ENCODE measurements at regions not wholly inside any gene's neighbourhood (a gene's known extent, or its start where the extent isn't known, plus 50 kb on each side); places are given as distances from the start of the nearest gene placed in this dataset.

GRCh38 chr6:169907419-169908115 lies 156.1 kb downstream of the ERMARD start:
- Mint-ChIP-seq H3K27me3 (peaks cover 13% of the 10 kb centered on the region), H3K36me3 (ENCODE audit: insufficient read depth) (no peaks in the 10 kb centered on the region), H3K27ac (peak overlapping the region; percentile 50), H3K4me3 (ENCODE audit: low read depth) (no peak overlapping the region), H3K4me1 (ENCODE audit: low read depth) (no peaks in the 10 kb centered on the region), H3K9me3 (ENCODE audit: low read depth) (no peaks in the 10 kb centered on the region)
- no peak for DNase-seq (ENCODE audit: low spot score, unreplicated experiment)
- no peak for TF ChIP-seq CTCF (IDR thresholded peaks at IDR 0.05; ENCODE audit: unreplicated experiment)

- Mint-ChIP-seq H3K27me3 (peaks cover 13% of the 10 kb centered on the region), H3K9me3 (ENCODE audit: low read depth) (no peaks in the 10 kb centered on the region), H3K36me3 (ENCODE audit: insufficient read depth) (no peaks in the 10 kb centered on the region), H3K4me1 (ENCODE audit: low read depth) (no peaks in the 10 kb centered on the region), H3K4me3 (ENCODE audit: low read depth) (no peak overlapping the region), H3K27ac (no peak overlapping the region)
- no peak for DNase-seq (ENCODE audit: low spot score, unreplicated experiment)
- TF ChIP-seq CTCF (IDR thresholded peaks at IDR 0.05; ENCODE audit: unreplicated experiment) = no peak
Observed at GRCh38 chr6:169906688-169907418, 155.4 kb downstream of the ERMARD start.

GRCh38 chr6:169906004-169906687 lies 154.7 kb downstream of the ERMARD start:
- Mint-ChIP-seq H3K36me3 (ENCODE audit: insufficient read depth) (no peaks in the 10 kb centered on the region), H3K4me1 (ENCODE audit: low read depth) (no peaks in the 10 kb centered on the region), H3K27ac (no peak overlapping the region), H3K9me3 (ENCODE audit: low read depth) (no peaks in the 10 kb centered on the region), H3K4me3 (ENCODE audit: low read depth) (no peak overlapping the region), H3K27me3 (peaks cover 13% of the 10 kb centered on the region)
- no peak for TF ChIP-seq CTCF (IDR thresholded peaks at IDR 0.05; ENCODE audit: unreplicated experiment)
- no peak for DNase-seq (ENCODE audit: low spot score, unreplicated experiment)

- Mint-ChIP-seq H3K4me1 (ENCODE audit: low read depth) (no peaks in the 10 kb centered on the region), H3K9me3 (ENCODE audit: low read depth) (no peaks in the 10 kb centered on the region), H3K27me3 (peaks cover 13% of the 10 kb centered on the region), H3K27ac (no peak overlapping the region), H3K4me3 (ENCODE audit: low read depth) (no peak overlapping the region), H3K36me3 (ENCODE audit: insufficient read depth) (no peaks in the 10 kb centered on the region)
- no peak for TF ChIP-seq CTCF (IDR thresholded peaks at IDR 0.05; ENCODE audit: unreplicated experiment)
- DNase-seq (ENCODE audit: low spot score, unreplicated experiment) = no peak
Observed at GRCh38 chr6:169905041-169905807, 153.8 kb downstream of the ERMARD start.
